ENCODE measurements at regions not wholly inside any gene's neighbourhood (a gene's known extent, or its start where the extent isn't known, plus 50 kb on each side); places are given as distances from the start of the nearest gene placed in this dataset.

- TF ChIP-seq CTCF (IDR thresholded peaks at IDR 0.05) = no peak
- Histone ChIP-seq H3K9me3 (no peaks in the 10 kb centered on the region), H3K4me3 (no peak overlapping the region), H3K36me3 (no peaks in the 10 kb centered on the region), H3K27me3 (no peaks in the 10 kb centered on the region), H3K4me1 (peaks cover 0 to 15% of the 10 kb centered on the region in 2 donors), H3K27ac (no peak overlapping the region)
- intact Hi-C loops (cut with DNase I) = no loop called here
- no peak for DNase-seq (ENCODE audit: low spot score in 2 of 2)
These were observed 53.1 kb upstream of the BCO1 start for GRCh38 chr16:81185416-81185815.

GRCh38 chr16:81181013-81181720, 57.3 kb upstream of the BCO1 start:
- Histone ChIP-seq H3K36me3 (no peaks in the 10 kb centered on the region), H3K27me3 (no peaks in the 10 kb centered on the region), H3K4me3 (no peak overlapping the region), H3K9me3 (no peaks in the 10 kb centered on the region), H3K27ac (peak overlapping the region; percentile 69 to 79), H3K4me1 (peaks cover 0 to 10% of the 10 kb centered on the region in 2 donors)
- peak; percentile 48 to 92 for DNase-seq (ENCODE audit: low spot score in 2 of 2)
- TF ChIP-seq CTCF (IDR thresholded peaks at IDR 0.05) = no peak
- intact Hi-C loops (cut with DNase I) = loop anchor here (1.0 kb wide), 2 partner anchors 85 to 104 kb away; partner anchors contain the start of genes C16orf46 and GCSH

- intact Hi-C loops (cut with DNase I) = no loop called here
- Histone ChIP-seq H3K9me3 (no peaks in the 10 kb centered on the region), H3K27me3 (no peaks in the 10 kb centered on the region), H3K36me3 (no peaks in the 10 kb centered on the region), H3K4me1 (peaks cover 0 to 10% of the 10 kb centered on the region in 2 donors), H3K4me3 (no peak overlapping the region), H3K27ac (peak overlapping the region; percentile 69 to 79)
- DNase-seq (ENCODE audit: low spot score in 2 of 2) = no peak
- TF ChIP-seq CTCF (IDR thresholded peaks at IDR 0.05) = no peak
These were observed 57.9 kb upstream of the BCO1 start for GRCh38 chr16:81180578-81180977.

- intact Hi-C loops (cut with DNase I) = no loop called here
- no peaks in the 10 kb centered on the region for H3K27me3 ChIP-seq
These were observed 59.3 kb upstream of the BCO1 start for GRCh38 chr16:81179219-81179618.

GRCh38 chr16:81175325-81175891, 63.1 kb upstream of the BCO1 start:
- Histone ChIP-seq H3K27me3 (no peaks in the 10 kb centered on the region), H3K4me1 (no peaks in the 10 kb centered on the region), H3K4me3 (no peak overlapping the region), H3K27ac (no peak overlapping the region), H3K9me3 (no peaks in the 10 kb centered on the region), H3K36me3 (no peaks in the 10 kb centered on the region)
- no peak for TF ChIP-seq CTCF (IDR thresholded peaks at IDR 0.05)
- intact Hi-C loops (cut with DNase I) = no loop called here
- no peak for DNase-seq (ENCODE audit: low spot score in 2 of 2)

More at GRCh38 chr16:81179219-81179618, 59.3 kb upstream of the BCO1 start:
- H3K9me3 ChIP-seq = no peaks in the 10 kb centered on the region
- H3K36me3 ChIP-seq = no peaks in the 10 kb centered on the region
- H3K4me3 ChIP-seq = no peak overlapping the region
- H3K27ac ChIP-seq = no peak overlapping the region
- H3K4me1 ChIP-seq = peaks cover 0 to 10% of the 10 kb centered on the region in 2 donors
- DNase-seq (ENCODE audit: low spot score in 2 of 2) = no peak
- no peak for TF ChIP-seq CTCF (IDR thresholded peaks at IDR 0.05)

Measured in ascending aorta (tissue), 2 donors.